Caki2 (cell line): ENCODE measurements at regions not wholly inside any gene's neighbourhood (a gene's known extent, or its start where the extent isn't known, plus 50 kb on each side); places are given as distances from the start of the nearest gene placed in this dataset.
A peak's percentile ranks its signal among the peaks of the same experiment; 100 is the strongest.

ENCODE experiments used
- DNase-seq: peaks from one replicate; pipeline ENCODE4 v3.0.0-alpha.2; 2015; ENCODE audit warnings: low read depth
- in situ Hi-C: cut with HindIII; loops from 2 replicates; pipeline ENCODE4 v1.10.0; 2016; ENCODE audit warnings: low sequenced_read_pairs, low pct_unique_long_range_greater_than_20kb, mixed read lengths

- in situ Hi-C loops = no loop called here
- DNase-seq = no peak
Observed at GRCh38 chr6:22666021-22666420, 96.7 kb downstream of the HDGFL1 start.

- no peak for DNase-seq
- in situ Hi-C loops = no loop called here
Observed at GRCh38 chr6:22666586-22666985, 97.2 kb downstream of the HDGFL1 start.

- DNase-seq = no peak
- in situ Hi-C loops = no loop called here
Observed at GRCh38 chr6:22667855-22668254, 98.5 kb downstream of the HDGFL1 start.

- in situ Hi-C loops = no loop called here
- no peak for DNase-seq
Observed at GRCh38 chr6:22668307-22668706, 98.9 kb downstream of the HDGFL1 start.

GRCh38 chr6:22668717-22669116 lies 99.4 kb downstream of the HDGFL1 start:
- in situ Hi-C loops = no loop called here
- DNase-seq = no peak

GRCh38 chr6:22670605-22671004 lies 101.2 kb downstream of the HDGFL1 start:
- in situ Hi-C loops = no loop called here
- DNase-seq = no peak

- no peak for DNase-seq
- in situ Hi-C loops = no loop called here
Observed at GRCh38 chr6:22673474-22673873, 104.1 kb downstream of the HDGFL1 start.

- DNase-seq = no peak
- in situ Hi-C loops = no loop called here
Observed at GRCh38 chr6:22680950-22681349, 111.6 kb downstream of the HDGFL1 start.

- no peak for DNase-seq
- in situ Hi-C loops = no loop called here
Observed at GRCh38 chr6:22681761-22682160, 112.4 kb downstream of the HDGFL1 start.

GRCh38 chr6:22682979-22683378 lies 113.6 kb downstream of the HDGFL1 start:
- in situ Hi-C loops = no loop called here
- no peak for DNase-seq

GRCh38 chr6:22690446-22690845 lies 121.1 kb downstream of the HDGFL1 start:
- in situ Hi-C loops = no loop called here

GRCh38 chr6:22694092-22694724 lies 124.8 kb downstream of the HDGFL1 start:
- no peak for DNase-seq

More at GRCh38 chr6:22690446-22690845, 121.1 kb downstream of the HDGFL1 start:
- no peak for DNase-seq

GRCh38 chr6:22696481-22696880 lies 127.1 kb downstream of the HDGFL1 start:
- no peak for DNase-seq
- in situ Hi-C loops = no loop called here

More at GRCh38 chr6:22694092-22694724, 124.8 kb downstream of the HDGFL1 start:
- in situ Hi-C loops = no loop called here

- DNase-seq = no peak
- in situ Hi-C loops = no loop called here
Observed at GRCh38 chr6:22697306-22697705, 127.9 kb downstream of the HDGFL1 start.

- in situ Hi-C loops = no loop called here
- DNase-seq = no peak
Observed at GRCh38 chr6:22699151-22699550, 129.8 kb downstream of the HDGFL1 start.

- no peak for DNase-seq
- in situ Hi-C loops = no loop called here
Observed at GRCh38 chr6:22706651-22707050, 137.3 kb downstream of the HDGFL1 start.

GRCh38 chr6:22708469-22708868 lies 139.1 kb downstream of the HDGFL1 start:
- in situ Hi-C loops = no loop called here
- no peak for DNase-seq

GRCh38 chr6:22709803-22710202 lies 140.4 kb downstream of the HDGFL1 start:
- in situ Hi-C loops = no loop called here
- no peak for DNase-seq

- in situ Hi-C loops = no loop called here
- DNase-seq = peak; percentile 35
Observed at GRCh38 chr6:22716721-22717120, 147.4 kb downstream of the HDGFL1 start.

GRCh38 chr6:22717915-22718314 lies 148.5 kb downstream of the HDGFL1 start:
- no peak for DNase-seq
- in situ Hi-C loops = no loop called here
